ENCODE measurements at regions not wholly inside any gene's neighbourhood (a gene's known extent, or its start where the extent isn't known, plus 50 kb on each side); places are given as distances from the start of the nearest gene placed in this dataset.
"Not testable (repeated sequence)": the region's sequence is repeated elsewhere in the genome, so short reads cannot be mapped to it uniquely, and the experiment has no call there.

DNA sequence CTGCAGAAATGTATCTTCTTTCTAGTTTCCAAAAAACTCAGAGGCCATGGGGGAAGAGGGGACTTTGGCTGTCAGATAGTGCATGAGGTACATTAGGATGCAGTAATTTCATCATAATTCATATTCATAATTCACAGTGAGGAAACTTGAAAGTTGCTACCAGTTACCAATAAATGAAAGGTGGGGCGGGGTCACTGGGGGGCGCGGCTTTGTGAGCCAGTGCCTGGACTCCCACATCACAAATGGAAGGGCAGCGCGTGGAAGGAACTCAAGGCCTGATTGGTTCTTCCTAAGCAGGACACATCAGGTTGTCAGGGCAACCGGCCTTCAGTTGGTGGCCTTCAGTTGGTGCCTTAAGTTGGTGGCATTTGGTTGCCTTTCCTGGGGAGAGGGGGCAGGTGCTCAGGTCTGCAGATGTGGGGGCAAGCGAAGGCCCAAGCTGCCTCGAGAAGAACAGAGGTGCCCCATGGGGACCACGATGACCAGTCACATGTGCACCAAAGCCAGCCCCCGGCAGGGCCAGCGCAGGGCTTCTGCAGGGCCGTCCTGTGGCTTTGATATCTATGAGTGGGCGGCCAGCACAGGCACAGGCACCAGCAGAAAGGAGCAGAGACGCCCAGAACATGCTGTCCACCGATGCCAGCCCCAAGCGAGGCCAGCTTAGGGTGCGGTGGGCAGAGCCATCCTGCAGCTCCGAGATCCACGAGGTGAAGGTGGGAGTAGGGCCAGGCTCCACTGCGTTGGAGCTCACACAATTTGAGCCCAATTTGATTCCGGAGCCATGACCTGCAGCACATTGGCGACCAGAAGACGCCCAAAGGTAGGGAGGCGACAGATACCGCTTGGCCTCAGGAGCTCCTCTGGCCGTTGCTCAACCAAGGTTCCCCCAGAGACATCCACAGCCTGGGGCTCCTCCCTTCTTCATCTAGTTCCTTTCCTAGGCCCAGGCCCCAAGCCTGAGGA lies 3248.2 kb upstream of the OR11H1 start:
- not testable (repeated sequence) for H3K36me3 ChIP-seq; H3K9me3 ChIP-seq (replicated peaks); H3K27me3 ChIP-seq; H3K27ac ChIP-seq; H3K4me1 ChIP-seq; DNase-seq; H3K4me3 ChIP-seq

- not testable (repeated sequence) for H3K27ac ChIP-seq; H3K4me1 ChIP-seq; H3K36me3 ChIP-seq; H3K9me3 ChIP-seq (replicated peaks); H3K27me3 ChIP-seq; H3K4me3 ChIP-seq
- DNase-seq: peak in 1 of 2 experiments; percentile 8
Measured at GRCh38 chr22:12284690-12285089, 3243.3 kb upstream of the OR11H1 start.

GRCh38 chr22:12297351-12297750 lies 3230.6 kb upstream of the OR11H1 start:
- H3K27me3 ChIP-seq; H3K9me3 ChIP-seq (replicated peaks); H3K36me3 ChIP-seq; H3K27ac ChIP-seq; H3K4me1 ChIP-seq; DNase-seq; H3K4me3 ChIP-seq: not testable (repeated sequence)
